Activated T-cell treated with anti-CD3 and anti-CD28 coated beads for 48 hours (primary cell): ENCODE measurements at regions not wholly inside any gene's neighbourhood (a gene's known extent, or its start where the extent isn't known, plus 50 kb on each side); places are given as distances from the start of the nearest gene placed in this dataset.
"Not testable (repeated sequence)": the region's sequence is repeated elsewhere in the genome, so short reads cannot be mapped to it uniquely, and the experiment has no call there.

ENCODE experiments used
- DNase-seq: peaks from one replicate; pipeline ENCODE4 v3.0.0-alpha.2; 2020; ENCODE audit warnings: low read depth

GRCh38 chr2:220782609-220783113, 789.4 kb downstream of the EPHA4 start:
- DNase-seq = no peak

- no peak for DNase-seq
These were observed 788.4 kb downstream of the EPHA4 start for GRCh38 chr2:220783671-220784070.

- DNase-seq = no peak
These were observed 786.9 kb downstream of the EPHA4 start for GRCh38 chr2:220785178-220785577.

- no peak for DNase-seq
These were observed 785.9 kb downstream of the EPHA4 start for GRCh38 chr2:220786216-220786615.

- DNase-seq = no peak
These were observed 784.9 kb downstream of the EPHA4 start for GRCh38 chr2:220787251-220787650.

- no peak for DNase-seq
These were observed 782.1 kb downstream of the EPHA4 start for GRCh38 chr2:220789961-220790360.

GRCh38 chr2:220795705-220796104, 776.4 kb downstream of the EPHA4 start:
- DNase-seq = no peak

- no peak for DNase-seq
These were observed 761.0 kb downstream of the EPHA4 start for GRCh38 chr2:220811115-220811514.

- DNase-seq = no peak
These were observed 760.0 kb downstream of the EPHA4 start for GRCh38 chr2:220811952-220812570.

GRCh38 chr2:220814441-220814840, 757.7 kb downstream of the EPHA4 start:
- no peak for DNase-seq

- DNase-seq = no peak
These were observed 756.4 kb downstream of the EPHA4 start for GRCh38 chr2:220815698-220816097.

- DNase-seq = no peak
These were observed 750.4 kb downstream of the EPHA4 start for GRCh38 chr2:220821683-220822082.

GRCh38 chr2:220823590-220823989, 748.5 kb downstream of the EPHA4 start:
- not testable (repeated sequence) for DNase-seq

- no peak for DNase-seq
These were observed 738.7 kb downstream of the EPHA4 start for GRCh38 chr2:220833446-220833845.

- DNase-seq = no peak
These were observed 736.5 kb downstream of the EPHA4 start for GRCh38 chr2:220835583-220835982.

GRCh38 chr2:220837226-220837625, 734.9 kb downstream of the EPHA4 start:
- no peak for DNase-seq

GRCh38 chr2:220842901-220843665, 729.0 kb downstream of the EPHA4 start:
- no peak for DNase-seq

GRCh38 chr2:220845766-220846273, 726.3 kb downstream of the EPHA4 start:
- no peak for DNase-seq

- no peak for DNase-seq
These were observed 725.1 kb downstream of the EPHA4 start for GRCh38 chr2:220847006-220847405.

- no peak for DNase-seq
These were observed 724.5 kb downstream of the EPHA4 start for GRCh38 chr2:220847589-220847988.

GRCh38 chr2:220849433-220849832, 722.7 kb downstream of the EPHA4 start:
- no peak for DNase-seq

GRCh38 chr2:220850116-220850515, 722.0 kb downstream of the EPHA4 start:
- no peak for DNase-seq

- no peak for DNase-seq
These were observed 716.8 kb downstream of the EPHA4 start for GRCh38 chr2:220855296-220855695.
